Neuronal stem cell (in vitro differentiated cells): ENCODE measurements at regions not wholly inside any gene's neighbourhood (a gene's known extent, or its start where the extent isn't known, plus 50 kb on each side); places are given as distances from the start of the nearest gene placed in this dataset.

ENCODE experiments used
- DNase-seq: peaks from one replicate; pipeline ENCODE4 v3.0.0-alpha.2; 2013; ENCODE audit warnings: low spot score
- H2AFZ ChIP-seq: one replicate; pipeline ENCODE4 v1.6.1; 2013; ENCODE audit warnings: mild to moderate bottlenecking, low read length, inconsistent platforms
- H2AK5ac ChIP-seq: 2 replicates; pipeline ENCODE4 v1.6.1; 2013; ENCODE audit warnings: low read depth, mild to moderate bottlenecking, inconsistent platforms, low read length, moderate library complexity, mixed read lengths
- H2BK120ac ChIP-seq: 2 replicates; pipeline ENCODE4 v1.6.1; 2013; ENCODE audit warnings: low read depth, mild to moderate bottlenecking, inconsistent platforms, low read length, moderate library complexity, mixed read lengths
- H2BK12ac ChIP-seq: one replicate; pipeline ENCODE4 v1.6.1; 2013; ENCODE audit warnings: low read length, inconsistent platforms
- H2BK15ac ChIP-seq: 2 replicates; pipeline ENCODE4 v1.6.1; 2013; ENCODE audit warnings: mild to moderate bottlenecking, low read length, inconsistent platforms, mixed read lengths
- H2BK5ac ChIP-seq: one replicate; pipeline ENCODE4 v1.6.1; 2013; ENCODE audit warnings: inconsistent platforms, mild to moderate bottlenecking, low read length, moderate library complexity
- H3K14ac ChIP-seq: one replicate; pipeline ENCODE4 v1.6.1; 2013; ENCODE audit warnings: low read length, inconsistent platforms
- H3K18ac ChIP-seq: 2 replicates; pipeline ENCODE4 v1.6.1; 2013; ENCODE audit warnings: low read length, inconsistent platforms
- H3K23ac ChIP-seq: 2 replicates; pipeline ENCODE4 v1.6.1; 2013; ENCODE audit warnings: low read depth, mild to moderate bottlenecking, mixed read lengths, low read length, inconsistent platforms; ENCODE audit not compliant: poor library complexity
- H3K27ac ChIP-seq: replicated peaks from 3 replicates; pipeline ENCODE4 v1.5.1; 2013; ENCODE audit warnings: low read length, inconsistent platforms
- H3K27me3 ChIP-seq, 3 experiments: 2 replicates each; pipeline ENCODE4 v1.6.1; 2013; ENCODE audit warnings: low read length in 3 of 3, mild to moderate bottlenecking in 2 of 3, inconsistent platforms in 1 of 3, low read depth in 1 of 3, mixed read lengths in 1 of 3, moderate library complexity in 1 of 3; ENCODE audit not compliant: control insufficient read depth in 3 of 3, insufficient read depth in 3 of 3
- H3K36me3 ChIP-seq, 2 donors: replicated peaks in 1 of 2; 2 replicates each; pipeline ENCODE4 v1.6.1; 2013; ENCODE audit warnings: low read length in 2 of 2; ENCODE audit not compliant: control insufficient read depth in 2 of 2, insufficient read depth in 2 of 2
- H3K4ac ChIP-seq: 2 replicates; pipeline ENCODE4 v1.6.1; 2013; ENCODE audit warnings: inconsistent platforms, mild to moderate bottlenecking, low read length, moderate library complexity
- H3K4me1 ChIP-seq, 2 donors: 1 replicate in 1 of 2; 2 replicates in 1 of 2; pipeline ENCODE4 v1.6.1; 2013; ENCODE audit warnings: low read length in 2 of 2, low read depth in 1 of 2; ENCODE audit not compliant: control insufficient read depth in 2 of 2, insufficient read depth in 1 of 2
- H3K4me2 ChIP-seq: one replicate; pipeline ENCODE4 v1.6.1; 2013; ENCODE audit warnings: mild to moderate bottlenecking, low read length, inconsistent platforms; ENCODE audit not compliant: insufficient read depth, poor library complexity, severe bottlenecking
- H3K4me3 ChIP-seq, 2 donors: 2 replicates each; pipeline ENCODE4 v1.5.1; 2013; ENCODE audit warnings: low read length in 2 of 2, mild to moderate bottlenecking in 2 of 2, inconsistent platforms in 1 of 2, moderate library complexity in 1 of 2
- H3K79me1 ChIP-seq: one replicate; pipeline ENCODE4 v1.6.1; 2013; ENCODE audit warnings: low read depth, mild to moderate bottlenecking, inconsistent platforms, low read length, moderate library complexity
- H3K9ac ChIP-seq: one replicate; pipeline ENCODE4 v1.6.1; 2013; ENCODE audit warnings: mild to moderate bottlenecking, low read depth, low read length, inconsistent platforms; ENCODE audit not compliant: poor library complexity
- H3K9me3 ChIP-seq, 2 donors: replicated peaks in 1 of 2; 2 replicates each; pipeline versions ENCODE3 to v1.6.1; 2013; ENCODE audit warnings: low read length in 2 of 2, mild to moderate bottlenecking in 2 of 2, inconsistent platforms in 1 of 2, low read depth in 1 of 2, mixed read lengths in 1 of 2, moderate library complexity in 1 of 2; ENCODE audit not compliant: control insufficient read depth in 2 of 2, insufficient read depth in 1 of 2
- H4K8ac ChIP-seq: one replicate; pipeline ENCODE4 v1.6.1; 2013; ENCODE audit warnings: low read depth, mild to moderate bottlenecking, inconsistent platforms, low read length, moderate library complexity
- H4K91ac ChIP-seq: one replicate; pipeline ENCODE4 v1.6.1; 2013; ENCODE audit warnings: low read length, low read depth, mild to moderate bottlenecking, inconsistent platforms; ENCODE audit not compliant: poor library complexity
- WGBS, 2 donors: extraction: QIAGEN DNeasy Blood & Tissue Kit; methylation state at CpG; one replicate each; pipeline ENCODE4 v1.1.7; 2013; ENCODE audit warnings: missing lambda C conversion rate in 2 of 2, mixed read lengths in 1 of 2; ENCODE audit not compliant: insufficient read length in 2 of 2, insufficient replicate concordance in 1 of 2; ENCODE audit errors: extremely low coverage in 2 of 2; 5-methylcytosine and 5-hydroxymethylcytosine counted together

GRCh38 chr5:18023986-18024385 is 389.7 kb downstream of the TAF11L14 start:
- H2BK12ac ChIP-seq: no peak overlapping the region
- no peak overlapping the region for H2BK5ac ChIP-seq
- H3K36me3 ChIP-seq: no peaks in the 10 kb centered on the region
- H3K4me3 ChIP-seq: no peak overlapping the region
- H3K9ac ChIP-seq: no peak overlapping the region
- no peak for DNase-seq
- no peak overlapping the region for H2BK15ac ChIP-seq
- H4K8ac ChIP-seq: no peak overlapping the region
- no peak overlapping the region for H3K18ac ChIP-seq
- H3K4me2 ChIP-seq: no peak overlapping the region
- no peak overlapping the region for H2BK120ac ChIP-seq
- 100% methylated on average over 2 of the region's 2 CpGs; no CpG with 5 or more reads in 1 of the 2 donors for WGBS, 2 donors
- H3K27ac ChIP-seq: no peak overlapping the region
- H3K23ac ChIP-seq: no peak overlapping the region
- no peak overlapping the region for H2AFZ ChIP-seq
- no peaks in the 10 kb centered on the region for H3K4me1 ChIP-seq
- H3K4ac ChIP-seq: no peak overlapping the region
- H3K79me1 ChIP-seq: no peaks in the 10 kb centered on the region
- H3K27me3 ChIP-seq: no peaks in the 10 kb centered on the region
- H4K91ac ChIP-seq: no peak overlapping the region
- no peak overlapping the region for H2AK5ac ChIP-seq
- H3K14ac ChIP-seq: no peak overlapping the region
- no peaks in the 10 kb centered on the region for H3K9me3 ChIP-seq

GRCh38 chr5:18024542-18024941 is 390.3 kb downstream of the TAF11L14 start:
- Histone ChIP-seq H2BK120ac (no peak overlapping the region), H3K14ac (no peak overlapping the region), H3K9ac (no peak overlapping the region), H2BK12ac (no peak overlapping the region), H3K18ac (no peak overlapping the region), H2BK5ac (no peak overlapping the region), H2BK15ac (no peak overlapping the region), H3K4me3 (no peak overlapping the region), H3K27me3 (no peaks in the 10 kb centered on the region), H3K9me3 (no peaks in the 10 kb centered on the region), H3K4ac (no peak overlapping the region), H3K4me2 (no peak overlapping the region), H3K4me1 (no peaks in the 10 kb centered on the region), H4K91ac (no peak overlapping the region), H3K36me3 (no peaks in the 10 kb centered on the region), H3K27ac (no peak overlapping the region), H4K8ac (no peak overlapping the region), H3K79me1 (no peaks in the 10 kb centered on the region), H2AFZ (no peak overlapping the region), H3K23ac (no peak overlapping the region), H2AK5ac (no peak overlapping the region)
- WGBS, 2 donors: no CpG with 5 or more reads among the region's 2 CpGs
- DNase-seq: no peak

DNA sequence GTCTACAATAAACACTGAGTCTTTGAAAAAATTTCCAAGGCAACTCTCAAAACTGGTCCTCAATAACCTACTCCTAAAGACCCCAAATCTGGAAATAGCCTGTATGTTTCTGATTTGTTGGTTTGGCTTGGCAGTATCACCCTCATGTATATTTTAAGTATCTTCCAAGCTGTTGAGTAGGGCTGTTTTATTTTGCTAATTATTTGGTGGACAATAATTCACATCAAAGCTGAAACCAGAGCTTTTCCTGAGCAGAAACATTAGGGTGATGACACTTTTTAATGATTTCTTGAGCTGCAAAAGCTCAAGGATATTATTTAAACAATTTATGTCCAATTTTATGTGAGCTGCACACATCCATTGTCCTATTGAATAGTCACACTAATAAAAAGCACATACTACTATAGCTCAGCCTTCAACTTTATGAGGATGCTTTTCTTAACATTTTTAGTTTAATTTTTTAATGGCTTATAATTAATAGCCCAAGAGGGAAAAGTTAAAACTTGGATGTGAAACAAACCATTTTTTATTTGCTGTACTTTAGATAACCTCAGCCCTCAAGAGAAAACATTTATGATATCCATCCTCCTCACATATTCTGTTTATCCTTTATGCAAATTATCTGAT is 393.1 kb downstream of the TAF11L14 start:
- Histone ChIP-seq H3K9me3 (no peaks in the 10 kb centered on the region), H3K4me1 (no peaks in the 10 kb centered on the region), H3K27ac (no peak overlapping the region), H2BK120ac (no peak overlapping the region), H3K36me3 (no peaks in the 10 kb centered on the region), H3K14ac (no peak overlapping the region), H2BK15ac (no peak overlapping the region), H2AFZ (no peak overlapping the region), H2BK5ac (no peak overlapping the region), H2BK12ac (no peak overlapping the region), H3K4me3 (no peak overlapping the region), H3K4me2 (no peak overlapping the region), H2AK5ac (no peak overlapping the region), H3K23ac (no peak overlapping the region), H3K18ac (no peak overlapping the region), H3K79me1 (no peaks in the 10 kb centered on the region), H3K4ac (no peak overlapping the region), H4K8ac (no peak overlapping the region), H3K9ac (no peak overlapping the region), H4K91ac (no peak overlapping the region), H3K27me3 (no peaks in the 10 kb centered on the region)
- DNase-seq: no peak

GRCh38 chr5:18028036-18028435 is 393.8 kb downstream of the TAF11L14 start:
- no peak overlapping the region for H3K23ac ChIP-seq
- H2BK120ac ChIP-seq: no peak overlapping the region
- H3K36me3 ChIP-seq: no peaks in the 10 kb centered on the region
- H4K8ac ChIP-seq: no peak overlapping the region
- no peak overlapping the region for H3K4ac ChIP-seq
- H2BK15ac ChIP-seq: no peak overlapping the region
- no peak overlapping the region for H2BK5ac ChIP-seq
- no peak overlapping the region for H3K4me2 ChIP-seq
- no peak overlapping the region for H4K91ac ChIP-seq
- no peaks in the 10 kb centered on the region for H3K4me1 ChIP-seq
- H2AK5ac ChIP-seq: no peak overlapping the region
- no peak overlapping the region for H3K9ac ChIP-seq
- no peak overlapping the region for H3K27ac ChIP-seq
- H3K9me3 ChIP-seq: no peaks in the 10 kb centered on the region
- no peak overlapping the region for H2AFZ ChIP-seq
- H2BK12ac ChIP-seq: no peak overlapping the region
- WGBS, 2 donors: no CpG with 5 or more reads among the region's 1 CpG
- DNase-seq: no peak
- no peak overlapping the region for H3K4me3 ChIP-seq
- no peak overlapping the region for H3K14ac ChIP-seq
- no peaks in the 10 kb centered on the region for H3K27me3 ChIP-seq
- H3K79me1 ChIP-seq: no peaks in the 10 kb centered on the region
- H3K18ac ChIP-seq: no peak overlapping the region
